ENCODE measurements at regions not wholly inside any gene's neighbourhood (a gene's known extent, or its start where the extent isn't known, plus 50 kb on each side); places are given as distances from the start of the nearest gene placed in this dataset.
"Not testable (repeated sequence)": the region's sequence is repeated elsewhere in the genome, so short reads cannot be mapped to it uniquely, and the experiment has no call there.

DNA sequence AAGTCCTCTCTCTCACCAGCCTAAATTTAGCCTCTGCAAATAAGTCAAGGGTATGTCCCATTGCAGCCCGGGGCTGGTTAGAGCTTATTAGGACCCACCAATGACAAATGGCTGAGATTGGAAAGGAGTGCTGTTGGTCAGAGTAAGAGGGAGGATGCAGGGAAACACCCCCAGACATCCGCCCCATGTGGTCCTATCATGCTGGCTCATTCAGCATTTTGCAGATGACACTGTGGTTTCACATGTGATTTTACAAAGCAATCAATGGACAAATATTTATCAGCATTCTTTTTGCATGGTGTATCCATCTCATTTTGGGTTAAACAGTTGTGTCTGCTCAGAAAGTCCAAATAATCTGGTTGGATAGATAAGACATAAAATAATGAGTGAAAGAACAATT is 152.2 kb upstream of the EXOC2 start:
- DNase-seq (ENCODE audit: low spot score), result no peak

DNA sequence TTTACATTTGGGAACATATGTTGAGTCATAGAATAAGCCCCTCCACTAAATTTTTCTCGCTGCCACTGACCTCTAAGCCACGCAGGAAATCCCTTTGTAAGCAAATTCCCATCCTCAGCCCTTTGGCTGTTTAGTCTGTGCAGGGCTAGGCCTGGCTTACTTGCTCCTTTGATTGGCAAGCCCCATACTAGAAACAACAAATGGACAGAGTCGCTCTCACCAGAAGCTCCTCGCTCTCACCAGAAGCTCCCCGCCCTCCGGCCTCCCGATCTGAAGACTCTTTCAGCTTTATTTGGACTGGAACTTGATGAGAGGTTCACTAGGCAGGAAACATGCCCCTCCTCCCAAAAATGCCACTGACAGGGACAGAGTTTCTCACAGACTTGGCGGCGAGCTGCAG is 149.2 kb upstream of the EXOC2 start:
- no peak for DNase-seq (ENCODE audit: low spot score)

DNA sequence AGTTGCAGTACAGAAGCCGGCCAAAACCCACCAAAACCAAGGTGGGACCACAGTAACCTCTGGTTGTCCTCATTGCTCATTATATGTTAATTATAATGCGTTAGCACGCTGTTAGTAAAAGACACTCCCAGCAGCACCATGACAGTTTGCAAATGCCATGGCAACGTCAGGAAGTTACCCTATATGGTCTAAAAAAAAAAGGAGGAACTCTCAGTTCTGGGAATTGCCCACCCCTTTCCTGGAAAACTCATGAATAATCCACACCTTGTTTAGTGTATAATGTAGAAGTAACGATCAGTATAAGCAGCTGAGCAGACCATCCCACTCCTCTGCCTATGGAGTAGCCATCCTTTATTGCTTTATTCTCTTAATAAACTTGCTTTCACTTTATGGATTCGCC is 148.6 kb upstream of the EXOC2 start:
- no peak for DNase-seq (ENCODE audit: low spot score)

DNA sequence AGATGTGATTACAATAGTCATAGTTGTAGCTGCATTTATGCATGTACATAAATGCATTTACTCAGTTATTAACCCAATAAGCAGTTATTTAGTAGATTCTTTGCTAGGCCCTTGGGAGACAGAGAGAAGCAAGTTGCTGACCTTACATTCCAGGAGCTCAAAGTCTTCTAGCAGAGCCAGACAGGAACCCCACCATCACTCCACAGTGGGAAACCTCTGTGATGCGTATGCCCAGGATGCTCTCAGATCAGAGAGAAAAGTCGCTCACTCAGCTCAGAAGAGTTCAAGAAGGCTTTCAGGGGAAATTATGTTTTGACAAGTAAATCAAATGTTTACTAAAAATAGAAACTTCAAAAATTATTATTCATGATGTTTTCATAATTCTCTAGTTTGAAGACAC is 146.3 kb upstream of the EXOC2 start:
- DNase-seq (ENCODE audit: low spot score), result no peak

DNA sequence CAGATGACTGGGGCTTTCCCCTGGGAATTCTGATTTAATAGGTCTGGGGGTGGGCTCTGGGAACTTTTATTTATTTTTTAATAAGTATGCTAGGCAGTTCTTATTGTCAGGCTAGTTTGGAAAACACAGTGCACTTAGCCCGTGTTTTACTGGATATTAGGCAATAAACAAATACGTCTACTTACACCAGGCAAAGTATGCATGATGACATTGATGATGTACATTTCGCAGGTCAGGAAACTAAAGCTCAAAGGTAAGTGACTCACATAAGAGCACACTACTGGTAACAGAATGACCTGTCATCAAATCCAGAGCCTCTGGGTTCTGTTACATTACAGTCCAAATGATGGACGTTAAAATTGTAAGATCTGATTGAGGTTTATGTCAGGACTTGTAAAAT is 144.4 kb upstream of the EXOC2 start:
- no peak for DNase-seq (ENCODE audit: low spot score)

DNA sequence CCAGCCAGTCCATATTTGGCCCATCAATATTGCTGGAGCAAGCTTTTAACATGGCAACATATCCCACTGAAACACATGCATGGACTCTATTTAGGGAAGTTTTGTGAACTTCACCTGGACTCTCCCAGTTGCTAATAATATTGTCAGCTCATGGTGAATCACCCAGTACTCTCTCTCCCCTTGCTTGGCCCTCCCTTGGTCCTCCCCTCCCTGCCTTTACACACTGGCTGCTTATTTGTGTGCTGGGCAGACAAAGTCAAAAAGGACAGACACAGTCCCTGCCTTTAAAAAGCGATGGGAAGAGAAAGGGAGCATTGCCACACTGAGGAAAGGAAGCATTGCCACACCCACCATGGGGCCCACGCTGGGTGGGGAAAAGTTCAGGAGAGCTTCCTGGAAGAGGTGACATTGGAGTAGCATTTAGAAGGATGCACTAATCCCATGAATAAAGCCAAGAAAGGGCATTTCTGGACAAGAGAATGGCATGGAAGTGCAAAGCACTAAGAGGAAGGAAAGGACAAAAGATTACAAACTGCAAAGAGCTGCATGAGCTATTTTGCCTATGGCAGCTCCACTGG is 143.4 kb upstream of the EXOC2 start:
- DNase-seq (ENCODE audit: low spot score), result no peak

DNA sequence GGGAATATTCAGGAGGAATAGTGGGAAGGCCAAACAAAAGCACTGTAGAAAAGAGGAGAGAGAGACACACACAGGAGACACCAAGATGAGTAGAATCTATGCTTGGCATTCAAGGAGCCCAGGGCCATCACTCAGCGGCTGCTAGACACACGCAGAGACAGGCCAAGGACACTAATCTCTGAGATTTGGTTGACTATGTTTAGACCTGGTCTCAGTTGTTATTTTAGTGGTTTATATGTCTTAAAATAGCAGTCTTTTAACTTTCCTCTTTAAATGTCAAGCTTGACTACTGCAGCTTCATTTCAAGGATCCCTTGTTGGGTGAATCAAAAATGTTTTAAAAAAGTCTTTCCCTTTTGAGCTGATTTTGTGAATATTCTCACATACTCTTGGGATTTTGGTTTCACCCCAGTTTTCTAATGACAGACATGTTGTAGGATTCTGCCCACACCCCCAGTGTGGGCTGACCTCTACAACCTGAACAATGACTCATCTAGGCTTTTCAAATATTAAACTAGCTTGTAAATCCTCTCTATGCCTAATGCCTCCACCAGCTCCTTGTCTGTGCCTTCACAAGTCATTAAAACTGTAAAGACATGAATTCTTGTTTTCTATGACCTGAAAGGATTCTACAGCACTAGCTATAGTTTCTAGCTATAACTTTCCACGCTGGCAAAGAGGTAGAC is 142.7 kb upstream of the EXOC2 start:
- DNase-seq (ENCODE audit: low spot score), result no peak

DNA sequence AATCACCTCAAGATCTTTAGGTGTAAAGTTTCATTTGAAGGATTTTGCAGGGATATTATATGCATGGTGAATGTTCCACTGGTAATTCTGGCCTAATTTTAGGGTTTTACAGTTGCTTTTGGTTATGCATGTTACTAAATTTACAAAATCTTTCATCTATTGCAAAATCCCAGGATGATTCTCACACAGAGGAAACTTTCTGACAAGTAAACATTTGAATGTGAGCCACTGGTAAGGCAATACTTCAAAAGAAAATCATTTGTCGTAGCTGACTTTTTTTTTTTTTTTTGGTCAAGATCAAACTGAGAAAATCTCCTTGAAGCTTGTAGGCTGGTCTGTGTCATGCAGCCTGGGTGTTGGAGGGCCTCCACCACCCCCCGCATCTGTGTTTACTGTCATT is 141.9 kb upstream of the EXOC2 start:
- no peak for DNase-seq (ENCODE audit: low spot score)

DNA sequence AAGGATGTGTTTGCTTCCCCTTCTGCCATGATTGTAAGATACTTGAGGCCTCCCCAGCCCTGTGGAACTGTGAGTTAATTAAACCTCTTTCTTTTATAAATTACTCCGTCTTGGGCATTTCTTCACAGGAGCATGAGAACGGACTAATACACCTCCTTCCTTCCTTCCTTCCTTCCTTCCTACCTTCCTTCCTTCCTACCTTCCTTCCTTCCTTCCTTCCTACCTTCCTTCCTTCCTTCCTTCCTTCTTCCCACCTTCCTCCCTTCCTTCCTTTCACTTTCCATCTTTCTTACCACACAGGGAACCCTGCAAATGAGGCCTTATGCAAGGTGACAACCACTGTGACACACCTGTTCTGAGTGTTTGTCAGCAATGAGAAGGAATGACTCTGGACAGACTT is 141.3 kb upstream of the EXOC2 start:
- no peak for DNase-seq (ENCODE audit: low spot score)

DNA sequence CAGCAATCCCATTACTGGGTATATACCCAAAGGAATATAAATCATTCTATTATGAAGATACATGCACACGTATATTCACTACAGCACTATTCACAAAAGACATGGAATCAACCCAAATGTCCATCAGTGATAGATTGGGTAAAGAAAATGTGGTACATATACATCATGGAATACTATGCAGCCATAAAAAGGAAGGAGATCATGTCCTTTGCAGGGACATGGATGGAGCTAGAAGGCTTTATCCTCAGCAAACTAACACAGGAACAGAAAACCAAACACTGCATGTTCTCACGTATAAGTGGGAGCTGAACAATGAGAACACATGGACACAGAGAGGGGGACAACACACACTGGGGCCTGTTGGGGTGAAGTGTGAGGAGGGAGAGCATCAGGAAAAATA is 139.9 kb upstream of the EXOC2 start:
- not testable (repeated sequence) for DNase-seq (ENCODE audit: low spot score)

DNA sequence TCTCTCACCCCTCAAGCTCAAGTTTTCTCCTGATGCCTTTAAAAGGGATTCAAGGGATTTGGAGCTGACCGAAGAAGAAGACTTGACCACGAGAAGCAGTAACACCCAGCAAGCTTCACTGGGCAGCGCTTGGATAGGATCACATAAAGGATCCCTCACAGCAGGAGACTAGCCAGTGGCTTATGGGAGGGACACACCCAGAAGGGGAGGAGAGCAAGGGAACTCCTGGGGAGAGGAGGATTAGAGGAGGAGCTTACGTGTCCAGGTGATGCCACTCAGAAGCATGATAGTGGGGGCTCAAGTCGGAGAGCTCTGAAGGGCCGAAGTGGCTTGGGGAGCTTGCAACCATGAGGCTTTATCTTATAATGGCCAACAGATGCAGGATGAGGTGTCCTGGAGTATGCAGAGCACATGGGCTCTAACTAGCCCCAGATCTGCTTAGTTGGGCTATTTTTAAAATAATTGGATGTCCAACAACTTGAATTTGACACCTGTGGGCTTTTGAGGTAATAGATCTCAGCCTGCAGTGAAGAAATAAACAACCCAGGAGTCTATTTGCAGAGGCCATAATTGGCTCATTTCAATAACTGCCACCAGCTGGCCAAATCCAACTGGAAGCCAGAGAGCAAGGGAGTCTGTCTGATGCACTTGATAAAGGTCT is 137.9 kb upstream of the EXOC2 start:
- DNase-seq (ENCODE audit: low spot score), result no peak

DNA sequence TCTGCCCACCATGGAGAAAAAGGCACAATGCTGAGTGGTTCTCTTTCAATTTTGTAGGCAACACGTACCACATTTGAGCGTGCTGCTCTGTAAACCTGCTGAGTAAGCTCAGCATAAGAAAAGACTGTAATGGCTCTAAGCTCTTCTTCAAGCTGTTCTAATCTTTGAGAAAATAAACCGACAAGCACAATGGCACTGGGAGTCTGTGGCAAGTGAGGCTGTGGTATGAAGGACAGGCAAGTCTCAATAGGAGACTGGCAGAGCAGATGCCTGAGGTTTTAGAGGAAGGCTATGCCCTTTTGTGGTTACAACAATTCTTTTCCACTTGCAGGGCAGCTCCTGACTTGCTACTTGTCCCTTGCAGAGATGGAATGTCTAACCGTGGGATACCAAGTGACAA is 136.7 kb upstream of the EXOC2 start:
- DNase-seq (ENCODE audit: low spot score), result no peak

DNA sequence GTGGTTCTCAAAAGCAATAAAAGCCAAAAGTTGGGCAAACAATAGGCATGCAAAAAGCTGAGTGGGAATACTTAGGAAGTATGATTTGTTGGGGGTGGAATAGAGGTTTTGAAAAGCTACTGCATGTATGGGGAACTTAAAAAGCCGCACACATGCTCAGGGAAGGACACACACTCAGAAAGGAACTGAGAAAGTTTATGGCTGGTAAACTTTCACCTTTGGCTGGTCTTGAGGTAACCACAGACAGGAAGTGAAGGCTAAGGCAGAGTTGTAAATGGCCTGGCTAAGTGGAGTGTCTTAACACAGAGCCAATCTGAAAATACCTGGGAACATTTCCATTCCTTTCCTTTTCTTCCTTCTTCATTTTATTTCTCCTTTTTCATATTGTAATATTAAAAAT is 134.5 kb upstream of the EXOC2 start:
- DNase-seq (ENCODE audit: low spot score), result no peak

DNA sequence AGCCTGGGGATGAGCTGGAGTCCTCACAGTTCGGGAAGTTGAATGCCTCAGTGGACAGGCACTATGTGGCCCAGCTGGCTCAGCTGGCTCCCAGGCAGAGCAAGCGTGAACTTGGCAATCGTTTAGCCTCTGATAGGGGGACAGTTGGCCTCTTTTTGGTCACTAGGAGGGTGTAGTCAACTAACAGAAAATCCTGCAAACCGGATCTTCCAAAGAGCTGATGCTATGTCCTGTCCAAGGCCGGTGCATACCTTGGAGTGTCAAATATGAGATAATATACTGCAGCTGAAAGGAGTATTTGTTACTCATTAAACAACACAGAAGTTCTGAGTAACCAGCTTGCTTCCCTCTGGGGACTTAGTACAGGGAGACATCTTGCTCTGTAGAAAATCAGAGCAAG is 126.2 kb upstream of the EXOC2 start:
- no peak for DNase-seq (ENCODE audit: low spot score)

DNA sequence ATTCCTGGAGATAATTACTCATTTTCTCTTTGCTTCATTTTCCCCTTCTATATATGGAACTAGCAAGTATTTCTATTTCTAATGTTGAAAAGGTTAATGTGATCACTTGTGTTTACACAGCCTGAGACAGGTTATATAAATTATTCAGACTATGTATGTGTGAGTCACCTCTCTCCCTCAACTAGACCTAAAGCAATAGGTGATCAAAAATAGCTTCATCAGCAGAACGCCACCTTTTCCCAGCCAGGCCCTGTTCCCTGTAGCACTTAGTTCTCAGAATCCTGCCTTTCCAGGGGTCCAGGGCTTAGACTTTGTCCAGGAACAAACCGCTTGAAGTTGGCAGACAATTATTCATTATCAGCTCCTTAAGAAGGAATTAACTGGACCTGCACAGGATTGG is 125.3 kb upstream of the EXOC2 start:
- no peak for DNase-seq (ENCODE audit: low spot score)

DNA sequence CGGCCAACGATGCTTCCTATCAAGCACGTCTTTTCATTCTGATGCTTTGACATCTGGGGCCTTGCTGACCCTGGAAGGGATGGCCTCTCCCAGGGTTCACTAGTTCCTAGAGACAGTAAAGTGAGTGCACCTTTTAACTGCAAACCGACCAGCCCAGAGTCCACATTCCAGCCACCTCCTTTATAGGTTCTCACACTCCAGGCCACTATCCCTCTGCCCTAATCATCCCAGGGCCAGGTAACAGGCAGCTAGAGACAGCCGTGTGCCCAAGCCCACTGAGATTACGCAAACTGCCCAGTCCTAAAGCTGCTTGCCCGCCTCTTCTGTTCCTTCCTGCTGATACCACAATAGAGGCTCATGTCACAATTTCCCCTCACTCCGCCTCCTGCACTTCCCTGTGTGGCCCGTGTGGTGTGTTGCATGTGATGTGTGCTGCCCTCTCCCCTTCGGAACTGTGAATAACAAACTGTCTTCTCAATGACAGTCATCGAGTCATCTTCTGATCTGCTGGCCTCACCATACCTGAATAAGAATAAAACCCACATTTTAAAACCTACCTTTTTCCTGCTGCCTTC is 123.7 kb upstream of the EXOC2 start:
- DNase-seq (ENCODE audit: low spot score), result no peak

DNA sequence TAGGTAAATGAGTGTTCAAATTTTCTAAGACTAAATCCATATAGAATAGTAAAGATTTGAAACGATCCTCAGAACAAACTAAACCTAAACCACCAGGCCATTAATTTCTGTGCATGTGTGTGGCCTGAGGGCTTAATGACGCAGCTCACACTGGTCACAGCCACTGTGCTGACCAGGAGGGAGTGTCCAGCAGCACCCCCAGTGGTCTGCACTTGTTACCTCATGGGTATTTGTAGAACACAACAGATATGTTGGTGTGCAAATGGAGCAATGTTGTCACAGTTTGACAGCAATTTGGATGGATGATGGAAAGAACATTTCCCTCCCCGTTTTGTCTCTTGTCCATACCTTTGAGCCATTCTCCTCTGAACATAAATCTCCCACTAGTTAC is 122.4 kb upstream of the EXOC2 start:
- DNase-seq (ENCODE audit: low spot score), result no peak

DNA sequence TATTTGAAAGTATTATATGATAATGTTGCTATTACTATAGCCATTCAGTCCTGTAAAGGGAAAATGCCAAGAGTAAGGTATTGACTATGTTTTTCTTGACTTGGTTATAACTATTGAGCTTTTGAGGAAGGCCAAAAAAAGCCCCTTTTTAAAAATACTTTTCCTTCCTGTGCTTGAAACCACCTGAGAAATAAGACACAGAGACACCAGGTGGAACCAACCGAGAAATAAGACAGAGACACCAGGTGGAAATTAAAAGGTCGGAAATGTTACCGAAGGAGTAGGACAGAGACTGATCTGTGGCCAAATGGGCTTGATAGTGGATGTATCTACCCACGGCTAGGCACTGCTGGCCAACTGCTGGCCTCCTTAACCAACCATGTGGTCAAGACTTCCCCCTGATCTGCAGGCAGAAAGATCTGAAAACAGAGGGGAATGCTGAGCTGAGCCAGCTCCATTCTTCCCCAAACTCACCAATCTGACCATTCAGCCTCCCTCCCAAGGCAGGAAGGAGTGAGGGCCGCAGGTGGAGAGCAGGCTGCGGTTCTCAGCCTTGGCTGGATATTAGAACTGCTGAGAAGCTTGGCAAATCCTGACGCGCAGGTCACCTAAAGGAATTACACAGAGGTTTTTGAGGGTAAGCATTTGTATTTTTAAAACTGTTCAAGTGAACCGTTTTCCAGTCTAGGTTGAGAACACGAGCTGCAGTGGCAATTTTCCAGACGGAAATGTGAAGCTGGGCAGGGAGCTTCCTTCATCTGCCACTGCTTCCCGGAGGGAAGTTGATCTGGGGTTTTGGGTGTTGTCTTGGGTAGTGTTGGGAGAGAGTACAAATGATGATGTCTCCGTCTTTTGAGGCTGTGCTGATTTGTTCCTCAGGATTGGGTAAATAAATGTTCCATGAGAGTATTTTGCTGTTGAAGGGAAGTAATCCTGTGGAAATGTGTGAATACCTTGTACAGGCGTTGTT is 121.7 kb upstream of the EXOC2 start:
- DNase-seq (ENCODE audit: low spot score), result no peak

DNA sequence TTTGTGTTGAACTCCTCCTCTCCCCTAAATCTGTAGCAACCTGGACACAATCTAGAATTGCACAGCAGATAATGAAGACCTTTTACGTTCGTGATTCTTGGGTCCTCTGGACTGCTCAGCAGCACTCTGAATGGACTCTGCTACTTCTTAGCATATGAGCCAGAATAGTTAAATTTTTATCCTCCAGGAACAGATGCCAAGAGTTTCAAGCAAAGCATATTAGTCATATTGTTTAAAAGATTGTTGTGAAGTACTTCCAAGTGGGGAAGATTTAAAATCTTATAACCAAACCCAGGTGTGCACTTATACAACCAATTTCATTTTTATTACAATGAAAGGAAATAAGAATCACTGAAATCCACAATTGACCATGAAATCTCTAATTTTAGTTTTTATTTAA is 118.9 kb upstream of the EXOC2 start:
- no peak for DNase-seq (ENCODE audit: low spot score)

DNA sequence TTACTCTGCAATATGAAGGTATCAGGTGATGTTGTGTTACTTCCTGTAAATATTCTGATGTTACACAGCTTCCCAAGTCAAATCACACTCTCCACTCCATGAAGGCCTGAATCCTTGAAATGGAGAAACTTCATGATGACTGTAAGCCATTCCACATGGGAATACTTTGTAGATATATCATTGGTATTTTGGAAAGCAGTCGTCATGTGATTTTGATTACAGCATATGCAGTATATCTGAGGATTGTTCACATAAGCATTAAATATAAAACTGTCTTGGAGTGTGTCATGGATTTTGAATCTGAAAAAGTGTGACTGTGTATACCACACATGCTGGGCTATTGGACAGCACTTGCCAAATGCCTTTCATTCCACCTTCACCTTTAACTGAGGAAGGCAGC is 118.3 kb upstream of the EXOC2 start:
- no peak for DNase-seq (ENCODE audit: low spot score)

DNA sequence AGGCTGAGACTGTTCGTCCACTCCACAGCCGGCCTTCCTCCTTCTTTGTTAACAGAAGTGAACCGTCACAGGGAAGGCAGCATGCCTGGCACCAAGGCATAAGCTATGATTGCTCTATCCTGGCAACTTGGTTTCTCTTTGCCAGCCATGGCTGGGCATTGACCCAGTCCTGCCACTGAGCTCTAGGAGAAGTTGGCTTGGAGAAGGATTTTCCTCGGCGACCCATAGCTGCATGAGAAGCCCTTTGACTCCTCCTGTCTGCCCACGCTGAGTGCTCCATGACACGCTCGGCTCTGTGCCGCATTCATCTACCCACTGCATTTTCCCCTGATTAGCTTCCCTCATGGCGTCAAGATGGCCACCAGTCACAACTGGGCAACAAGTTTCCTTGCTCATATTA is 111.8 kb upstream of the EXOC2 start:
- no peak for DNase-seq (ENCODE audit: low spot score)

DNA sequence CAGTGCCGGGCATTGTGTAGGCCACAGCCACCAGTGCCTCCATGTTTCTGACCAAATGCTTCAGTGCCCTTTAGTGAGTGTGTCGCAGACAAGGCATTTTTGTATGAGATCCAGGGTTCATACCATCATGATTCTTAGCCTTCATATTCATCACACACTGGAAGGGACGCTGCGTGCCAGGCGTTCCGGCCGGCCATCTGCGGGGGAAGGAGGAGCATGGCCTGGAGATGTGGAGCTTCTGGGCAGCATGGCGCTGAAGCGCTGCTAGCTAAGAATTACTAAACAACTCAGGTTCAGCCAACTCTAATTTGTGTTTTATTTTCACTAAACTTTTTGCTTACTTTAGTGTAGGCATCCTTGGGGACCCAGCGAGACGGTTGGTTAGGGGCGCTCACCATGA is 111.4 kb upstream of the EXOC2 start:
- DNase-seq (ENCODE audit: low spot score), result no peak

Data from COLO829 (cell line).